CD4-positive, CD25-positive, alpha-beta regulatory T cell (primary cell): ENCODE measurements at regions not wholly inside any gene's neighbourhood (a gene's known extent, or its start where the extent isn't known, plus 50 kb on each side); places are given as distances from the start of the nearest gene placed in this dataset.

Experiments
- ATAC-seq, 2 donors: fragments of 150-1000 bp; cut with Tn5 transposase; one replicate each; pipeline ENCODE4 v1.10.0; 2021; ENCODE audit warnings: low read depth in 2 of 2, moderate number of reproducible peaks in 2 of 2, moderate library complexity in 1 of 2
- DNase-seq, 3 donors: peaks; one replicate each; pipeline versions ENCODE4 v3.0.0 to v3.0.0-alpha.2; 2012 to 2022; ENCODE audit warnings: mixed read lengths in 1 of 3
- H3K27ac ChIP-seq: one replicate; pipeline ENCODE4 v1.7.0; 2013; ENCODE audit warnings: mild to moderate bottlenecking, low read length; ENCODE audit not compliant: insufficient read depth, poor library complexity, severe bottlenecking
- H3K27me3 ChIP-seq: one replicate; pipeline ENCODE4 v1.7.0; 2013; ENCODE audit warnings: low read length; ENCODE audit not compliant: control insufficient read depth, insufficient read depth
- H3K36me3 ChIP-seq: one replicate; pipeline ENCODE4 v1.7.0; 2013; ENCODE audit warnings: mild to moderate bottlenecking, low read length, moderate library complexity; ENCODE audit not compliant: control insufficient read depth, insufficient read depth
- H3K4me1 ChIP-seq: 2 replicates; pipeline ENCODE4 v1.7.0; 2013; ENCODE audit warnings: mild to moderate bottlenecking, low read length; ENCODE audit not compliant: insufficient read depth, control insufficient read depth, poor library complexity, severe bottlenecking
- H3K4me3 ChIP-seq: one replicate; pipeline ENCODE4 v1.7.0; 2013; ENCODE audit warnings: low read depth, mild to moderate bottlenecking, low read length, moderate library complexity
- H3K9me3 ChIP-seq, 2 experiments: 1 replicate in 1 of 2; 2 replicates in 1 of 2; pipeline ENCODE4 v1.7.0; 2013; ENCODE audit warnings: low read length in 2 of 2, mild to moderate bottlenecking in 1 of 2, moderate library complexity in 1 of 2; ENCODE audit not compliant: control insufficient read depth in 2 of 2
- H3K27ac Mint-ChIP-seq, 3 donors: one replicate each; pipeline ENCODE4 v1.8.0; 2020 to 2022; ENCODE audit warnings: mild to moderate bottlenecking in 3 of 3, mixed read lengths in 3 of 3, moderate library complexity in 2 of 3
- H3K27me3 Mint-ChIP-seq: one replicate; pipeline ENCODE4 v1.8.0; 2022; ENCODE audit warnings: mild to moderate bottlenecking, mixed read lengths
- H3K36me3 Mint-ChIP-seq: one replicate; pipeline ENCODE4 v1.8.0; 2020; ENCODE audit warnings: mixed read lengths
- H3K4me1 Mint-ChIP-seq, 4 donors: one replicate each; pipeline ENCODE4 v1.8.0; 2020 to 2022; ENCODE audit warnings: mixed read lengths in 4 of 4, mild to moderate bottlenecking in 1 of 4
- H3K4me3 Mint-ChIP-seq, 4 donors: one replicate each; pipeline ENCODE4 v1.8.0; 2020 to 2022; ENCODE audit warnings: mild to moderate bottlenecking in 4 of 4, mixed read lengths in 4 of 4, moderate library complexity in 3 of 4
- H3K9me3 Mint-ChIP-seq, 7 donors: one replicate each; pipeline ENCODE4 v1.8.0; 2020 to 2022; ENCODE audit warnings: mixed read lengths in 7 of 7, mild to moderate bottlenecking in 3 of 7, moderate library complexity in 2 of 7

DNA sequence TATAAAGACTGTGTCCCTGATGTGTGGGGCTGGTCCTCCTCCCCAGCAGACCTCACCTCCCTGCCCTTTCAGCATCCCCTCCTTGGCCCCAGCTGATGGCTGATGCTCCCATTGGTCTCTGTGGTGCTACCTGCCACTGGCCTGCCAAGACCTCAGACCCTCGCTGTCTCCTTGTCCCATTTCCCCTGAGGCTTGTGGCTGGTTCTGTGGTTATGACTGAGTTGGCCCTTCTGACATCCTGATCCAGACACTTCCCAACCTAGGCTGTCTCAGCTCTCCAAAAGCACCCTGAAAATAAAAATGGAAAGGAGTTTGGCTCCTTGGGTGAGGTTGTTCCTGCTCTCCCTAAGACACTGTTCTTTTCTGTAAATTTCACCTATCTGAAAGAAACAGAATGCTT, 214.2 kb downstream of the RPS24 start:
- Histone ChIP-seq H3K27ac (no peak overlapping the region), H3K4me1 (peaks cover 6% of the 10 kb centered on the region), H3K9me3 (no peaks in the 10 kb centered on the region), H3K36me3 (no peaks in the 10 kb centered on the region), H3K4me3 (no peak overlapping the region), H3K27me3 (no peaks in the 10 kb centered on the region)
- Mint-ChIP-seq H3K27me3 (peaks cover 5% of the 10 kb centered on the region), H3K27ac (no peak overlapping the region), H3K36me3 (peaks cover 3% of the 10 kb centered on the region), H3K4me1 (peaks cover 5 to 21% (median 7%) of the 10 kb centered on the region in 4 donors), H3K4me3 (no peak overlapping the region), H3K9me3 (peaks cover 0 to 15% (median 0%) of the 10 kb centered on the region in 7 donors)
- DNase-seq = no peak
- no peak for ATAC-seq

DNA sequence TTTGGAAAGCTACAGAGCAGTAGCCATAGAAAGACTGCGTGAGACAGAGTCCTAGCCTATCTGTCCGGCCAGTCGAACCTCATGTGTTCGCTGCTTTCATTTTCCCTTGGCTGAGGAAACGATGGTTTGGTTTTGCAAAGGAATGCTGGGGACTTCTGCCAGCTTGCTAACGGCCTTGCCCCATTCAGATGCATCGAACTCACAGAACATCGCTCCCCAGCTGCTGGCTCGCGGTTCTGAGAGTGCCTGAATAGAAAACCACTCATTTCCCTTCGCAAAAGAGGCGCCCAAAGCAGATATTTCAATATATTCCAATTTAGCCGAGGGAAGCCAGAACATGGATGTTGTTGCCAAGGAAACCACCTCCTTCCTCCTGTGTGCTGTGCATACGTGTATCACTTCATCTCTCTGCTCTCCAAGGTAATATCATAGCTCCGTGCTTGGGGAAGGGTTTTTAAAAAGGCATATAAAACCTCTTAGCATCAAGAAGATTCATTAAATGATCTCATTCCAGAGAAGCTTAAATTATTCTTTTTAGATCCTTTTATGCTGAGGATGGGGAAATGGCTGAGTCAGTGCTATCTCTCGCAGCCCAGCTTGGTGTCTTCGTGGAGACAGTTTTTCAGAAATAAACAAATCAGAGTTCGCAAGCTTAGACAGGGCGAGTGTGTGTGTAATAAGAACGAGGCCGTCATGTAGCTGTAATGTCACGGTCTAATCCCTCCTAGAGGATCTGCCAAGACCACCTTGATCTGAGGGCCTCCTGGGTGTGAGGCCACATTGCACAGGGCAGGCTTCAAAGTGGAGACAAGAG, 215.2 kb downstream of the RPS24 start:
- Mint-ChIP-seq H3K9me3 (peaks cover 0 to 7% (median 0%) of the 10 kb centered on the region in 7 donors), H3K36me3 (peaks cover 3% of the 10 kb centered on the region), H3K4me3 (no peak overlapping the region), H3K27ac (no peak overlapping the region), H3K27me3 (peaks cover 4% of the 10 kb centered on the region), H3K4me1 (peaks cover 5 to 21% (median 7%) of the 10 kb centered on the region in 4 donors)
- Histone ChIP-seq H3K27me3 (no peaks in the 10 kb centered on the region), H3K27ac (no peak overlapping the region), H3K4me1 (peaks cover 6% of the 10 kb centered on the region), H3K4me3 (no peak overlapping the region), H3K36me3 (no peaks in the 10 kb centered on the region), H3K9me3 (no peaks in the 10 kb centered on the region)
- no peak for ATAC-seq
- no peak for DNase-seq

DNA sequence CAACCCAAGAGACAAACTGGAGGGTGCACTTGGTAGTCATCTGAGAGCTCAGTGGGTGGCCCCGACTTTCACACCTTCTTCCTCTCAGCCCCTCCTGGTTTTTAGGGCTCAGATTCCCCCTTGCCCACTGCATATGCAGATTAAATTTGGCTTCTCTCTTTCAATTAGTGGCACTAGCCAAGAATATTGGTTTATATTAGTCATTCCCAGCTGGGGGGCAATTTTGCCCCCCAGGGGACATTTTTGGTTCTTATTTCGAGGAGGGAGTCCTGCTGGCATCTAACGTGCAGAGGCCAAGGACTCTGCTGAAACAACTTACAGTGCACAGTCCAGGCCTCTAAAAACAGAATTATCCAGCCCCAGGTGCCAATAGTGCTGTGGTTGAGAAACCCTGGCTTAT, 216.0 kb downstream of the RPS24 start:
- H3K9me3 ChIP-seq = no peaks in the 10 kb centered on the region
- DNase-seq (no peak), ATAC-seq (no peak)
- H3K36me3 ChIP-seq = no peaks in the 10 kb centered on the region
- H3K27me3 ChIP-seq = no peaks in the 10 kb centered on the region
- H3K36me3 Mint-ChIP-seq = peaks cover 3% of the 10 kb centered on the region
- H3K4me3 Mint-ChIP-seq = no peak overlapping the region
- no peak overlapping the region for H3K27ac Mint-ChIP-seq
- no peak overlapping the region for H3K27ac ChIP-seq
- H3K27me3 Mint-ChIP-seq = peaks cover 3% of the 10 kb centered on the region
- H3K9me3 Mint-ChIP-seq = peaks cover 0 to 3% (median 0%) of the 10 kb centered on the region in 7 donors
- H3K4me1 ChIP-seq = peaks cover 6% of the 10 kb centered on the region
- peaks cover 5 to 21% (median 7%) of the 10 kb centered on the region in 4 donors for H3K4me1 Mint-ChIP-seq
- no peak overlapping the region for H3K4me3 ChIP-seq

DNA sequence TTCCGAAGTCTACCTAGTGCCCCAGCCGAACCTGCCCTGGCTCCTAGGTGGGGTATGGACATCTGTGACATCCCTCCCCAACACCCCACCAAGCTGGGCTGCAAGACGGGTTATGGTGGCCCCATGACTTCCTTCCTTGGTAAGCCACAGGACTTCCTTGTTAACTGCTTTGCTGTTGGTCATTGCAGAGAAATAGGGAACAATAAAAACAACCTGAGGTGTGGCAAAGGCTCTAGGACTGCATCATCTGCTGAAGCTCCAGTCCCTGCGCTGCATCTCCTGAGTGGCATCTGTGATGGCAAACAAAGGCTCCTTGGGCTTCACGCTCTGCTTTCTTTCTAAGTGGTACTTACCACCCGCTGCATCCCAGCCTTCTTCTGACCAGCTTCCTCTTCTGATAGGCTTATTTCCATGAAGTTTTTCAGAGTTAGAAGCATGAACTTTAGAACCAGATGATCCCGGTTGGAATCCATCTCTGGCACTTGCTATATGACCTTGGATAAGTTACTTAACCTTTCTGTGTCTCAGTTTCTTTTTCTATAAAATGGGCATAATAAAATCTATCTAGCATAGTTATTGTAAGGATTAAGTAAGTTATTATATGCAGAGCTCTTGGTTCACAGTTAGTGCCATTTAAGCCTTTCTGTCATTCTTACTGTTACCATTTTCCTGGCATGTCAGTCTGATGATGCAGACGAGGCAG, 216.8 kb downstream of the RPS24 start:
- H3K36me3 ChIP-seq = no peaks in the 10 kb centered on the region
- H3K27me3 Mint-ChIP-seq = peaks cover 4% of the 10 kb centered on the region
- no peak overlapping the region for H3K27ac Mint-ChIP-seq
- H3K4me3 Mint-ChIP-seq = no peak overlapping the region
- H3K27me3 ChIP-seq = no peaks in the 10 kb centered on the region
- H3K4me1 Mint-ChIP-seq = peaks cover 5 to 21% (median 7%) of the 10 kb centered on the region in 4 donors
- H3K4me1 ChIP-seq = peaks cover 6% of the 10 kb centered on the region
- H3K9me3 Mint-ChIP-seq = no peaks in the 10 kb centered on the region
- ATAC-seq = no peak
- H3K9me3 ChIP-seq = no peaks in the 10 kb centered on the region
- DNase-seq = no peak
- H3K27ac ChIP-seq = no peak overlapping the region
- no peaks in the 10 kb centered on the region for H3K36me3 Mint-ChIP-seq
- no peak overlapping the region for H3K4me3 ChIP-seq

DNA sequence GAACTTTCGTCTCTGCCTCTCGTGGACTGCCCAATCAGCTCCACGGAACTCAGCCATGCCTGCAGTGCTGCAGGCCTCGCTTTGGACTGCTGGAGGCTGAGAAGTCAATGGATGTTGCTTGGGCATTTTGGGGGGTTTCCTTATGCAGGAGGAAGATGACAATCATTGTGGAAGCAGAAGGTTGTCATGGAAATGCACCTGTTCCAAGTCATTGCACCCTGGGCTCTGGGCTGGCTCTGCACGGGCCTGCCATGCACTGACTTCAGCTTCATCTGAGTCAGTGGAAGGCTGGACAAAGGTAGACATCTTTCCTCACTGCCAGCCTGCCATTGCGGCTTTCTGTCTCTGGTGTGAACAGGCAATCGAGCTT, 217.3 kb downstream of the RPS24 start:
- Histone ChIP-seq H3K4me1 (peaks cover 6% of the 10 kb centered on the region), H3K27ac (no peak overlapping the region), H3K9me3 (no peaks in the 10 kb centered on the region), H3K27me3 (no peaks in the 10 kb centered on the region), H3K4me3 (no peak overlapping the region), H3K36me3 (no peaks in the 10 kb centered on the region)
- no peak for ATAC-seq
- Mint-ChIP-seq H3K4me1 (peaks cover 5 to 21% (median 7%) of the 10 kb centered on the region in 4 donors), H3K9me3 (no peaks in the 10 kb centered on the region), H3K27ac (no peak overlapping the region), H3K36me3 (no peaks in the 10 kb centered on the region), H3K4me3 (no peak overlapping the region), H3K27me3 (peaks cover 4% of the 10 kb centered on the region)
- no peak for DNase-seq

DNA sequence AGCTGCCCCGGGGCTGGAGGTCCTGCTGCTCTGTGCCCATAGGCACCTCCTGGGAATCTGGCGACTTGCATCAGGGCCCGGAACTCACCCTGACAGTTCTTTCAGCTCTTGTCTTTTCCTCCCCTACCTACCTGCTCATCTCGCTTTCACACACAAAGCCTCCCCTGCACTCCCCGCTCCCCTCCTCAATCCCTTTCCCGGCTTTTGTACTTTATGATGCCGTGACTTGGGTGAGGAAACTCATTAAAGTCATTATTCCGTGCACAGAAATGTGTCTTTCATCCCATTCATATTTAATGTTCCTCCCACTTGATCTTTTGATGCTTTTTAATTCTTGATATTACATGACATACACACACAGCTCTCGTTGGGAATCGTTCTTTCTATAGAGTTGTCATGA, 218.6 kb downstream of the RPS24 start:
- Histone ChIP-seq H3K27ac (no peak overlapping the region), H3K4me3 (no peak overlapping the region), H3K4me1 (peaks cover 6% of the 10 kb centered on the region), H3K36me3 (no peaks in the 10 kb centered on the region), H3K27me3 (no peaks in the 10 kb centered on the region), H3K9me3 (no peaks in the 10 kb centered on the region)
- ATAC-seq = no peak
- Mint-ChIP-seq H3K9me3 (no peaks in the 10 kb centered on the region), H3K4me1 (peaks cover 5 to 21% (median 7%) of the 10 kb centered on the region in 4 donors), H3K4me3 (no peak overlapping the region), H3K36me3 (no peaks in the 10 kb centered on the region), H3K27me3 (peaks cover 4% of the 10 kb centered on the region), H3K27ac (no peak overlapping the region)
- no peak for DNase-seq

DNA sequence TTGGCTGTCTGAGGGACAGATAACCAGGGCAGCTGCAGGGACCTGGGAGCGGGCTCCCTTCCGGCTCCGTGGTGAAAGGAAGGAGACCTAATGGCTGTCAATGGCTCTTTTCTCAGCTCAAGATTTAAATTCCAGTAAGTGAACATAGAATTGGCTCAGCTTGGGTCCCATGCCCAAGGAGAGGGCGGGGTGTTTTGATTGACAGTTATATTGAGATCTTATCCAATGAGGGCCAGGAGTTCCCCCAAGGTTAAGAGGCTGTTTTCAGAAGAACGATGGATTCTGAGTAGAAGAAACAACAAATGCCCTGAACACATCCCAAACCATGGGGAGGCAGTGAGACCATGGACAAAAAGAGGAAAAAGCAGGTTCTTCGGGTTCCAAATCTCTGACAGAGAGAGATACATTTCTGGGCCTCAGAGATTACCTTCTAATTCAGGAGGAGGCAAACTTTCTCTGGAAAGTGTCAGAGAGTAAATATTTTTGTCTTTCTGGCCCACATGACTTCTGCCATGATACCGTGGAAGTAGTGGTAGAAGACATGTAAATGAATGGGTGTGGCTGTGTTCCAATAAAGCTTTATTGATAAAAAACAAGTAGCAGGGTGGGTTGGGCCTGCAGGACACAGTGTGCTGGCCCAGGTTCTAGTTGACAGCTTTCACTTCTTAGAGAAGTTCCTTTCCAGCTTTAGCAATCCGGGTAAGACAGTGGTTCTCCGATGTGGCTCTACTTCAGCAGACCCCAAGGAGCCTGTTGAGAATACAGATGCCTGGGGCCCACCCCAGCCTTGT, 219.6 kb downstream of the RPS24 start:
- DNase-seq (no peak), ATAC-seq (no peak)
- peaks cover 5 to 21% (median 7%) of the 10 kb centered on the region in 4 donors for H3K4me1 Mint-ChIP-seq

More for the DNA sequence above, 219.6 kb downstream of the RPS24 start:
- Mint-ChIP-seq H3K36me3 (no peaks in the 10 kb centered on the region), H3K4me3 (no peak overlapping the region), H3K27me3 (peaks cover 4% of the 10 kb centered on the region), H3K27ac (no peak overlapping the region), H3K9me3 (peaks cover 0 to 2% (median 0%) of the 10 kb centered on the region in 7 donors)
- Histone ChIP-seq H3K9me3 (no peaks in the 10 kb centered on the region), H3K4me3 (no peak overlapping the region), H3K27ac (no peak overlapping the region), H3K36me3 (no peaks in the 10 kb centered on the region), H3K27me3 (no peaks in the 10 kb centered on the region), H3K4me1 (peaks cover 6% of the 10 kb centered on the region)
